Hepatocyte (in vitro differentiated cells): ENCODE measurements at regions not wholly inside any gene's neighbourhood (a gene's known extent, or its start where the extent isn't known, plus 50 kb on each side); places are given as distances from the start of the nearest gene placed in this dataset.
A peak's percentile ranks its signal among the peaks of the same experiment; 100 is the strongest.

Experiments
- DNase-seq: peaks from one replicate; pipeline ENCODE4 v3.0.0-alpha.2; 2016; ENCODE audit warnings: low spot score
- H2AFZ ChIP-seq: fragments of 200-600 bp; sonication (generic); 2 replicates; pipeline ENCODE4 v1.6.0; 2016; ENCODE audit warnings: antibody characterized with exemption, mild to moderate bottlenecking
- H3K27ac ChIP-seq: fragments of 200-600 bp; sonication (generic); 2 replicates; pipeline ENCODE4 v1.5.1; 2016; ENCODE audit warnings: mild to moderate bottlenecking
- H3K27me3 ChIP-seq: fragments of 200-600 bp; sonication (generic); 2 replicates; pipeline ENCODE4 v1.6.1; 2016
- H3K36me3 ChIP-seq: fragments of 200-600 bp; sonication (generic); replicated peaks from 2 replicates; pipeline ENCODE4 v1.5.1; 2016; ENCODE audit warnings: low read depth; ENCODE audit not compliant: insufficient read depth
- H3K4me1 ChIP-seq: fragments of 200-600 bp; sonication (generic); 2 replicates; pipeline ENCODE4 v1.5.1; 2016; ENCODE audit warnings: mild to moderate bottlenecking, moderate library complexity; ENCODE audit not compliant: insufficient read depth
- H3K4me2 ChIP-seq: fragments of 200-600 bp; sonication (generic); 2 replicates; pipeline ENCODE4 v1.6.0; 2016
- H3K4me3 ChIP-seq: fragments of 200-600 bp; sonication (generic); 2 replicates; pipeline ENCODE4 v1.5.1; 2016; ENCODE audit warnings: mild to moderate bottlenecking
- H3K79me2 ChIP-seq: fragments of 200-600 bp; sonication (generic); 2 replicates; pipeline ENCODE4 v1.6.0; 2017; ENCODE audit warnings: mild to moderate bottlenecking
- H3K9me2 ChIP-seq: fragments of 200-600 bp; sonication (generic); replicated peaks from 2 replicates; pipeline ENCODE4 v1.6.0; 2017; ENCODE audit warnings: mild to moderate bottlenecking; ENCODE audit not compliant: insufficient read depth
- H3K9me3 ChIP-seq: fragments of 200-600 bp; sonication (generic); 2 replicates; pipeline ENCODE4 v1.5.1; 2016; ENCODE audit warnings: low read depth, mild to moderate bottlenecking
- H4K20me1 ChIP-seq: fragments of 200-600 bp; sonication (generic); 2 replicates; pipeline ENCODE4 v1.6.0; 2016; ENCODE audit warnings: mild to moderate bottlenecking; ENCODE audit not compliant: insufficient read depth, poor library complexity, severe bottlenecking
- CTCF ChIP-seq: fragments of 200-600 bp; sonication (generic); IDR thresholded peaks from 2 replicates; pipeline ENCODE4 v1.5.1; 2016; ENCODE audit warnings: antibody characterized with exemption, mild to moderate bottlenecking; ENCODE audit not compliant: poor library complexity
- EZH2 ChIP-seq: fragments of 200-600 bp; sonication (generic); IDR thresholded peaks from 2 replicates; pipeline ENCODE4 v1.6.1; 2016; ENCODE audit warnings: antibody characterized with exemption, mild to moderate bottlenecking, borderline replicate concordance
- EZH2phosphoT487 ChIP-seq: fragments of 200-600 bp; sonication (generic); IDR thresholded peaks from one replicate; pipeline ENCODE4 v1.6.1; 2018; ENCODE audit warnings: antibody characterized with exemption, mild to moderate bottlenecking, low read depth, moderate library complexity; ENCODE audit not compliant: unreplicated experiment, severe bottlenecking
- WGBS: methylation state at CpG from one replicate; pipeline ENCODE4 v1.1.6; 2016; ENCODE audit warnings: low lambda C conversion rate; ENCODE audit errors: missing lambda C conversion rate; 5-methylcytosine and 5-hydroxymethylcytosine counted together

GRCh38 chr22:48340727-48341709 lies 1486.7 kb downstream of the BRD1 start:
- H3K36me3 ChIP-seq: no peaks in the 10 kb centered on the region
- H3K27ac ChIP-seq: no peak overlapping the region
- TF ChIP-seq EZH2phosphoT487 (no peak), EZH2 (no peak), CTCF (no peak)
- peaks cover 2% of the 10 kb centered on the region for H3K4me1 ChIP-seq
- 46% methylated on average over 27 of the region's 29 CpGs for WGBS
- DNase-seq: no peak
- H3K9me3 ChIP-seq: no peaks in the 10 kb centered on the region
- H3K4me2 ChIP-seq: peak overlapping the region; percentile 25
- no peaks in the 10 kb centered on the region for H4K20me1 ChIP-seq
- H3K9me2 ChIP-seq: no peaks in the 10 kb centered on the region
- H3K27me3 ChIP-seq: peaks cover 15% of the 10 kb centered on the region
- H2AFZ ChIP-seq: no peak overlapping the region
- H3K4me3 ChIP-seq: no peak overlapping the region
- no peaks in the 10 kb centered on the region for H3K79me2 ChIP-seq

GRCh38 chr22:48340191-48340590 lies 1487.5 kb downstream of the BRD1 start:
- no peak for TF ChIP-seq CTCF
- no peak for TF ChIP-seq EZH2phosphoT487
- TF ChIP-seq EZH2: no peak
- Histone ChIP-seq H4K20me1 (no peaks in the 10 kb centered on the region), H3K9me3 (no peaks in the 10 kb centered on the region), H3K9me2 (no peaks in the 10 kb centered on the region), H3K79me2 (no peaks in the 10 kb centered on the region), H3K36me3 (no peaks in the 10 kb centered on the region), H3K27ac (no peak overlapping the region), H3K27me3 (peaks cover 15% of the 10 kb centered on the region), H3K4me1 (peaks cover 2% of the 10 kb centered on the region), H3K4me2 (no peak overlapping the region), H2AFZ (no peak overlapping the region), H3K4me3 (no peak overlapping the region)
- WGBS: 79% methylated on average over 10 of the region's 10 CpGs
- DNase-seq: no peak

GRCh38 chr22:48338793-48339705 lies 1488.6 kb downstream of the BRD1 start:
- Histone ChIP-seq H3K9me3 (no peaks in the 10 kb centered on the region), H3K4me2 (no peak overlapping the region), H3K79me2 (no peaks in the 10 kb centered on the region), H2AFZ (no peak overlapping the region), H3K27ac (no peak overlapping the region), H3K4me1 (peaks cover 2% of the 10 kb centered on the region), H3K36me3 (no peaks in the 10 kb centered on the region), H4K20me1 (no peaks in the 10 kb centered on the region), H3K9me2 (no peaks in the 10 kb centered on the region), H3K27me3 (peaks cover 15% of the 10 kb centered on the region), H3K4me3 (no peak overlapping the region)
- WGBS: 74% methylated on average over 15 of the region's 20 CpGs
- no peak for DNase-seq
- no peak for TF ChIP-seq EZH2
- TF ChIP-seq EZH2phosphoT487: no peak
- TF ChIP-seq CTCF: no peak
